HEK293 (cell line): ENCODE measurements at regions not wholly inside any gene's neighbourhood (a gene's known extent, or its start where the extent isn't known, plus 50 kb on each side); places are given as distances from the start of the nearest gene placed in this dataset.

Experiments
- CTCF ChIA-PET: fragments of 350-600 bp; formaldehyde crosslinking; extraction: SDS; loops from one replicate; lab custom pipeline; 2021; ENCODE audit warnings: antibody characterized with exemption; lab: Yijun Ruan, JAX
- POLR2A ChIA-PET: fragments of 300-600 bp; formaldehyde crosslinking; extraction: SDS; loops from one replicate; lab custom pipeline; 2020; ENCODE audit warnings: antibody characterized with exemption, inconsistent platforms; lab: Yijun Ruan, JAX
- H3K27ac ChIP-seq: fragments of 200-500 bp; sonication (Bioruptor generic); 2 replicates; pipeline ENCODE4 v1.5.1; 2014; ENCODE audit warnings: low read depth, low read length, control low read depth, inconsistent platforms; ENCODE audit errors: extremely low read depth
- H3K36me3 ChIP-seq, 2 experiments: fragments of 200-500 bp in 1 of 2; sonication (Bioruptor generic) in 1 of 2; 1 replicate in 1 of 2; 2 replicates in 1 of 2; pipeline ENCODE4 v1.5.1; 2014 to 2017; ENCODE audit warnings: inconsistent platforms in 2 of 2, low read length in 2 of 2; ENCODE audit not compliant: control insufficient read depth in 2 of 2, insufficient read depth in 1 of 2
- H3K4me1 ChIP-seq: fragments of 200-500 bp; sonication (Bioruptor generic); 2 replicates; pipeline ENCODE4 v1.5.1; 2014; ENCODE audit warnings: mild to moderate bottlenecking, low read length, inconsistent platforms; ENCODE audit not compliant: control insufficient read depth, insufficient read depth
- H3K4me3 ChIP-seq: 2 replicates; pipeline ENCODE4 v1.5.1; 2011; ENCODE audit warnings: low read depth, mild to moderate bottlenecking, control low read depth, low read length, moderate library complexity
- H3K9me3 ChIP-seq: fragments of 200-500 bp; sonication (Bioruptor generic); 2 replicates; pipeline ENCODE4 v1.5.1; 2014; ENCODE audit warnings: low read depth, low read length, inconsistent platforms; ENCODE audit not compliant: control insufficient read depth, insufficient read depth
- EGR2 ChIP-seq: fragments of 450-650 bp; formaldehyde crosslinking; IDR thresholded peaks from 2 replicates; pipeline ENCODE4 v1.5.1; 2016; ENCODE audit warnings: low read depth, missing biosample characterization, missing genetic modification characterization
- GLI4 ChIP-seq: fragments of 450-650 bp; formaldehyde crosslinking; IDR thresholded peaks from 2 replicates; pipeline ENCODE4 v1.5.1; 2016; ENCODE audit warnings: missing biosample characterization, missing genetic modification characterization
- INSM2 ChIP-seq: fragments of 450-650 bp; formaldehyde crosslinking; IDR thresholded peaks from 2 replicates; pipeline ENCODE4 v1.5.1; 2016; ENCODE audit warnings: missing biosample characterization, missing genetic modification characterization
- KLF7 ChIP-seq: fragments of 450-650 bp; formaldehyde crosslinking; IDR thresholded peaks from 2 replicates; pipeline ENCODE4 v1.5.1; 2016; ENCODE audit warnings: missing biosample characterization, missing genetic modification characterization, borderline replicate concordance
- MZF1 ChIP-seq: fragments of 450-650 bp; formaldehyde crosslinking; IDR thresholded peaks from 2 replicates; pipeline ENCODE4 v1.5.1; 2017; ENCODE audit warnings: missing biosample characterization, missing genetic modification characterization, borderline replicate concordance
- SCRT1 ChIP-seq: fragments of 450-650 bp; formaldehyde crosslinking; IDR thresholded peaks from 2 replicates; pipeline ENCODE4 v1.5.1; 2016; ENCODE audit warnings: missing biosample characterization, missing genetic modification characterization, borderline replicate concordance
- SCRT2 ChIP-seq: fragments of 450-650 bp; formaldehyde crosslinking; IDR thresholded peaks from 2 replicates; pipeline ENCODE4 v1.5.1; 2016; ENCODE audit warnings: missing biosample characterization, missing genetic modification characterization
- TRIM28 ChIP-seq: IDR thresholded peaks from 2 replicates; pipeline ENCODE4 v1.6.1; 2011; ENCODE audit warnings: low read length, control low read depth, borderline replicate concordance
- WT1 ChIP-seq: fragments of 450-650 bp; formaldehyde crosslinking; IDR thresholded peaks from 2 replicates; pipeline ENCODE4 v1.5.1; 2016; ENCODE audit warnings: missing biosample characterization, missing genetic modification characterization
- ZBTB1 ChIP-seq: fragments of 450-650 bp; formaldehyde crosslinking; IDR thresholded peaks from 2 replicates; pipeline ENCODE4 v1.5.1; 2016; ENCODE audit warnings: missing biosample characterization, missing genetic modification characterization
- ZBTB17 ChIP-seq: fragments of 450-650 bp; formaldehyde crosslinking; IDR thresholded peaks from 2 replicates; pipeline ENCODE4 v1.5.1; 2016; ENCODE audit warnings: missing biosample characterization, missing genetic modification characterization
- ZNF112 ChIP-seq: fragments of 450-650 bp; formaldehyde crosslinking; IDR thresholded peaks from 2 replicates; pipeline ENCODE4 v1.5.0; 2017; ENCODE audit warnings: missing biosample characterization, missing genetic modification characterization
- ZNF138 ChIP-seq: fragments of 450-650 bp; formaldehyde crosslinking; IDR thresholded peaks from 2 replicates; pipeline ENCODE4 v1.5.1; 2016; ENCODE audit warnings: missing biosample characterization, missing genetic modification characterization, borderline replicate concordance
- ZNF184 ChIP-seq: fragments of 450-650 bp; IDR thresholded peaks from 2 replicates; pipeline ENCODE4 v1.5.1; 2018; ENCODE audit warnings: missing biosample characterization, mild to moderate bottlenecking, missing genetic modification characterization
- ZNF626 ChIP-seq: fragments of 450-650 bp; sonication (Bioruptor Pico); formaldehyde crosslinking; IDR thresholded peaks from 2 replicates; pipeline ENCODE4 v1.5.1; 2018; ENCODE audit warnings: missing biosample characterization, missing genetic modification characterization, inconsistent platforms
- ZNF654 ChIP-seq: fragments of 450-650 bp; formaldehyde crosslinking; IDR thresholded peaks from 2 replicates; pipeline ENCODE4 v1.5.1; 2016; ENCODE audit warnings: low read depth, missing biosample characterization, missing genetic modification characterization
- ZNF701 ChIP-seq: fragments of 450-650 bp; formaldehyde crosslinking; IDR thresholded peaks from 2 replicates; pipeline ENCODE4 v1.5.1; 2016; ENCODE audit warnings: missing biosample characterization, missing genetic modification characterization
- ZNF785 ChIP-seq: fragments of 450-650 bp; formaldehyde crosslinking; IDR thresholded peaks from 2 replicates; pipeline ENCODE4 v1.5.1; 2016; ENCODE audit warnings: missing biosample characterization, missing genetic modification characterization
- ZXDB ChIP-seq: fragments of 450-650 bp; formaldehyde crosslinking; IDR thresholded peaks from 2 replicates; pipeline ENCODE4 v1.5.1; 2016; ENCODE audit warnings: missing biosample characterization, missing genetic modification characterization
- TF ChIP-seq, protein P1 (sequence below): fragments of 450-650 bp; formaldehyde crosslinking; IDR thresholded peaks from 2 replicates; pipeline ENCODE4 v1.5.1; 2016; ENCODE audit warnings: missing biosample characterization, missing genetic modification characterization
- TF ChIP-seq, protein P2 (sequence below): fragments of 450-650 bp; formaldehyde crosslinking; IDR thresholded peaks from 2 replicates; pipeline ENCODE4 v1.5.1; 2017; ENCODE audit warnings: missing biosample characterization, missing genetic modification characterization
- TF ChIP-seq, protein P3 (sequence below): fragments of 450-650 bp; formaldehyde crosslinking; conservative IDR thresholded peaks from 2 replicates; pipeline ENCODE4 v1.5.1; 2016; ENCODE audit warnings: low read depth, missing biosample characterization, missing genetic modification characterization

DNA sequence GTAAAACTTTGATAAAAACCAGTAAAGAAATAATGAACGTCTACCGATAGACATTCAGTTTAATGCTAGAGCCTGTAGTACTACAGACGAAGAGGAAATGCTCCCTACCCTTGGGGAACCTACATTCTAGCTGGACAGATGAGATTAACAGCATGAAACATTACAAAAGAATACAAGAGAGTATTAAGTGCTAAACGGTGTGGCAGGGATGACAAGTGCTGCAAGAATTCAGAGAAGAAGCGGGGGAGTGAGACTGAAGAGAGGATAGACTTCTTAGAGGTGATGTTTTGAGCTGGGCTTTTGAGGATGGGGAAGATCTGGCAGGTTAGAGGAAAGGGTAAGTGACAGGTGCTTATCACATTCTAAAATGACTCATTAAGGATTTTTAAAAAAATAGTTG, 52.6 kb upstream of the ESX1 start:
- Histone ChIP-seq H3K36me3 (no peaks in the 10 kb centered on the region), H3K4me1 (no peaks in the 10 kb centered on the region), H3K4me3 (no peak overlapping the region), H3K27ac (no peak overlapping the region), H3K9me3 (no peaks in the 10 kb centered on the region)
- ChIA-PET CTCF (interaction anchor here (0.5 kb wide), 1 partner anchor 38 kb away, joined by 3 read pairs; no protein-coding TSS in a partner anchor), POLR2A (no interaction called here)
- TF ChIP-seq GLI4 (tag by site-specific recombination) (no peak), ZNF626 (no peak), ZNF654 (no peak), KLF7 (no peak), TRIM28 (no peak), EGR2 (tag by site-specific recombination) (no peak), INSM2 (no peak), ZNF112 (tag by site-specific recombination) (no peak), MZF1 (tag by site-specific recombination) (no peak), ZNF785 (tag by site-specific recombination) (no peak), ZNF184 (tag by site-specific recombination) (no peak), ZBTB17 (tag by site-specific recombination) (no peak), WT1 (tag by site-specific recombination) (no peak), ZXDB (tag by site-specific recombination) (no peak), ZBTB1 (tag by site-specific recombination) (no peak)
- TF ChIP-seq, protein P1, sequence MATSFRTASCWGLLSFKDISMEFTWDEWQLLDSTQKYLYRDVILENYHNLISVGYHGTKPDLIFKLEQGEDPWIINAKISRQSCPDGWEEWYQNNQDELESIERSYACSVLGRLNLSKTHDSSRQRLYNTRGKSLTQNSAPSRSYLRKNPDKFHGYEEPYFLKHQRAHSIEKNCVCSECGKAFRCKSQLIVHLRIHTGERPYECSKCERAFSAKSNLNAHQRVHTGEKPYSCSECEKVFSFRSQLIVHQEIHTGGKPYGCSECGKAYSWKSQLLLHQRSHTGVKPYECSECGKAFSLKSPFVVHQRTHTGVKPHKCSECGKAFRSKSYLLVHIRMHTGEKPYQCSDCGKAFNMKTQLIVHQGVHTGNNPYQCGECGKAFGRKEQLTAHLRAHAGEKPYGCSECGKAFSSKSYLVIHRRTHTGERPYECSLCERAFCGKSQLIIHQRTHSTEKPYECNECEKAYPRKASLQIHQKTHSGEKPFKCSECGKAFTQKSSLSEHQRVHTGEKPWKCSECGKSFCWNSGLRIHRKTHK (tag by site-specific recombination) = no peak
- TF ChIP-seq, protein P2, sequence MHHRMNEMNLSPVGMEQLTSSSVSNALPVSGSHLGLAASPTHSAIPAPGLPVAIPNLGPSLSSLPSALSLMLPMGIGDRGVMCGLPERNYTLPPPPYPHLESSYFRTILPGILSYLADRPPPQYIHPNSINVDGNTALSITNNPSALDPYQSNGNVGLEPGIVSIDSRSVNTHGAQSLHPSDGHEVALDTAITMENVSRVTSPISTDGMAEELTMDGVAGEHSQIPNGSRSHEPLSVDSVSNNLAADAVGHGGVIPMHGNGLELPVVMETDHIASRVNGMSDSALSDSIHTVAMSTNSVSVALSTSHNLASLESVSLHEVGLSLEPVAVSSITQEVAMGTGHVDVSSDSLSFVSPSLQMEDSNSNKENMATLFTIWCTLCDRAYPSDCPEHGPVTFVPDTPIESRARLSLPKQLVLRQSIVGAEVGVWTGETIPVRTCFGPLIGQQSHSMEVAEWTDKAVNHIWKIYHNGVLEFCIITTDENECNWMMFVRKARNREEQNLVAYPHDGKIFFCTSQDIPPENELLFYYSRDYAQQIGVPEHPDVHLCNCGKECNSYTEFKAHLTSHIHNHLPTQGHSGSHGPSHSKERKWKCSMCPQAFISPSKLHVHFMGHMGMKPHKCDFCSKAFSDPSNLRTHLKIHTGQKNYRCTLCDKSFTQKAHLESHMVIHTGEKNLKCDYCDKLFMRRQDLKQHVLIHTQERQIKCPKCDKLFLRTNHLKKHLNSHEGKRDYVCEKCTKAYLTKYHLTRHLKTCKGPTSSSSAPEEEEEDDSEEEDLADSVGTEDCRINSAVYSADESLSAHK (tag by site-specific recombination) = no peak
- TF ChIP-seq, protein P3, sequence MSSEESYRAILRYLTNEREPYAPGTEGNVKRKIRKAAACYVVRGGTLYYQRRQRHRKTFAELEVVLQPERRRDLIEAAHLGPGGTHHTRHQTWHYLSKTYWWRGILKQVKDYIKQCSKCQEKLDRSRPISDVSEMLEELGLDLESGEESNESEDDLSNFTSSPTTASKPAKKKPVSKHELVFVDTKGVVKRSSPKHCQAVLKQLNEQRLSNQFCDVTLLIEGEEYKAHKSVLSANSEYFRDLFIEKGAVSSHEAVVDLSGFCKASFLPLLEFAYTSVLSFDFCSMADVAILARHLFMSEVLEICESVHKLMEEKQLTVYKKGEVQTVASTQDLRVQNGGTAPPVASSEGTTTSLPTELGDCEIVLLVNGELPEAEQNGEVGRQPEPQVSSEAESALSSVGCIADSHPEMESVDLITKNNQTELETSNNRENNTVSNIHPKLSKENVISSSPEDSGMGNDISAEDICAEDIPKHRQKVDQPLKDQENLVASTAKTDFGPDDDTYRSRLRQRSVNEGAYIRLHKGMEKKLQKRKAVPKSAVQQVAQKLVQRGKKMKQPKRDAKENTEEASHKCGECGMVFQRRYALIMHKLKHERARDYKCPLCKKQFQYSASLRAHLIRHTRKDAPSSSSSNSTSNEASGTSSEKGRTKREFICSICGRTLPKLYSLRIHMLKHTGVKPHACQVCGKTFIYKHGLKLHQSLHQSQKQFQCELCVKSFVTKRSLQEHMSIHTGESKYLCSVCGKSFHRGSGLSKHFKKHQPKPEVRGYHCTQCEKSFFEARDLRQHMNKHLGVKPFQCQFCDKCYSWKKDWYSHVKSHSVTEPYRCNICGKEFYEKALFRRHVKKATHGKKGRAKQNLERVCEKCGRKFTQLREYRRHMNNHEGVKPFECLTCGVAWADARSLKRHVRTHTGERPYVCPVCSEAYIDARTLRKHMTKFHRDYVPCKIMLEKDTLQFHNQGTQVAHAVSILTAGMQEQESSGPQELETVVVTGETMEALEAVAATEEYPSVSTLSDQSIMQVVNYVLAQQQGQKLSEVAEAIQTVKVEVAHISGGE (tag by site-specific recombination) = no peak

DNA sequence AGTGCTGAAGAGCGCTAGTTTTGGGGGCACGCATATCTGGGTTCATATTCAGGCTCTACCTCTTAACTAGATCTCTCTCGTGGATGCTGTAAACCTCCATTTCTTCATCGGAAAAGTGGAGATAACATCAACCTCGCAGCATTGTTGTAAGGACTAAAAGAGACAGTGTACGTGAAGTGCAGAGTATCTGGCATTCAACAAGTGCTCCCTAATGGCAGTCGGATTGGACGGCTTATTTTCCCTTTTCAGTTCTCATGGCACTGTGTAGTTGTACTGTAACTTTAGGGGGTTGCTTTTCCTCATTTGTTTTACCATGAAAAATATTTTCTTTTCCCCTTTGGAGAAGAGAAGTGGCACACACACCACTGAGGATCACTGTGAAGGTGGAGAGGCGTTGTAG, 51.4 kb upstream of the ESX1 start:
- CTCF ChIA-PET = no interaction called here
- Histone ChIP-seq H3K4me1 (no peaks in the 10 kb centered on the region), H3K9me3 (no peaks in the 10 kb centered on the region), H3K27ac (no peak overlapping the region), H3K36me3 (no peaks in the 10 kb centered on the region), H3K4me3 (no peak overlapping the region)
- TF ChIP-seq SCRT1 (tag by site-specific recombination) (peak; percentile 88), ZNF138 (tag by site-specific recombination) (no peak), ZNF701 (no peak), SCRT2 (tag by site-specific recombination) (peak; percentile 81)
- POLR2A ChIA-PET = no interaction called here
